Kasumi-1 (cell line): ENCODE measurements at regions not wholly inside any gene's neighbourhood (a gene's known extent, or its start where the extent isn't known, plus 50 kb on each side); places are given as distances from the start of the nearest gene placed in this dataset.
"Not testable (repeated sequence)": the region's sequence is repeated elsewhere in the genome, so short reads cannot be mapped to it uniquely, and the experiment has no call there.

Source experiments
- DNase-seq, 2 experiments: peaks; one replicate each; lab custom pipeline; 2025; lab: John Stamatoyannopoulos, UW

GRCh38 chr1:147348592-147348991 lies 106.1 kb downstream of the CHD1L start:
- not testable (repeated sequence) for DNase-seq

GRCh38 chr1:147349533-147349932 lies 107.0 kb downstream of the CHD1L start:
- DNase-seq, result no peak

GRCh38 chr1:147351140-147351835 lies 108.8 kb downstream of the CHD1L start:
- DNase-seq, result no peak

- DNase-seq, result no peak
These were observed 135.1 kb downstream of the CHD1L start for GRCh38 chr1:147377263-147378246.

- no peak for DNase-seq
These were observed 137.4 kb downstream of the CHD1L start for GRCh38 chr1:147379889-147380288.

GRCh38 chr1:147384804-147385203 lies 142.3 kb downstream of the CHD1L start:
- no peak for DNase-seq

GRCh38 chr1:147388969-147389368 lies 146.5 kb downstream of the CHD1L start:
- DNase-seq, result no peak

GRCh38 chr1:147389532-147390184 lies 147.2 kb downstream of the CHD1L start:
- peak; percentile 57 to 68 for DNase-seq

- DNase-seq, result no peak
These were observed 147.7 kb downstream of the CHD1L start for GRCh38 chr1:147390185-147390542.

- no peak for DNase-seq
These were observed 148.6 kb downstream of the CHD1L start for GRCh38 chr1:147391114-147391513.

GRCh38 chr1:147402326-147403045 lies 138.8 kb upstream of the BCL9 start:
- DNase-seq, result not testable (repeated sequence)

GRCh38 chr1:147404344-147404743 lies 137.0 kb upstream of the BCL9 start:
- DNase-seq, result not testable (repeated sequence)

GRCh38 chr1:147409886-147410285 lies 131.4 kb upstream of the BCL9 start:
- no peak for DNase-seq

GRCh38 chr1:147413110-147413605 lies 128.1 kb upstream of the BCL9 start:
- no peak for DNase-seq

- DNase-seq, result no peak
These were observed 126.7 kb upstream of the BCL9 start for GRCh38 chr1:147414505-147415163.

GRCh38 chr1:147417024-147417423 lies 124.3 kb upstream of the BCL9 start:
- no peak for DNase-seq

- DNase-seq, result not testable (repeated sequence)
These were observed 118.0 kb upstream of the BCL9 start for GRCh38 chr1:147423100-147423827.

GRCh38 chr1:147434921-147435320 lies 106.4 kb upstream of the BCL9 start:
- DNase-seq, result no peak

GRCh38 chr1:147444381-147444780 lies 96.9 kb upstream of the BCL9 start:
- DNase-seq, result no peak

- no peak for DNase-seq
These were observed 89.7 kb upstream of the BCL9 start for GRCh38 chr1:147451628-147452027.
